GM12872 (cell line): ENCODE measurements at regions not wholly inside any gene's neighbourhood (a gene's known extent, or its start where the extent isn't known, plus 50 kb on each side); places are given as distances from the start of the nearest gene placed in this dataset.

Experiments
- CTCF ChIP-seq: IDR thresholded peaks from 3 replicates; pipeline ENCODE4 v1.5.1; 2011; ENCODE audit warnings: low read depth, mild to moderate bottlenecking, low read length, moderate library complexity; ENCODE audit not compliant: insufficient read depth

DNA sequence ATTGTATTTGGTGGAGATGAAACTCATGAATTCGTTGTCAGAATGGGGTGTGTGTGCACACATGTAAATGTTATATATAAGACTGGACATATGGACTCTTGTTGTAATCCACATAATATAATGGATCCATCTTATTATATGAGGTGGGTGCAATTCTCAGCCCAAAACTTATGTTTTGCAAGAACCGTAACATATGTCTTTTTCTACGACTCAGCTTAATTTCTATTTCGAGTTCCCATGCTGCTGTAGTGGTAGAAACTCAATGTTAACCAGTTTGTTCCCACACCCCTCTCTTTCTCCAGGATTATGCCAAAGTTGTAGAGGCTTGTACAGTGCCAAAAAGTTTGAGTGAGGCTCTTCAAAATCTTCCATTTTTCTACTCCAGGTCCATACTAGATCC, 112.5 kb upstream of the SPOPL start:
- no peak for TF ChIP-seq CTCF

DNA sequence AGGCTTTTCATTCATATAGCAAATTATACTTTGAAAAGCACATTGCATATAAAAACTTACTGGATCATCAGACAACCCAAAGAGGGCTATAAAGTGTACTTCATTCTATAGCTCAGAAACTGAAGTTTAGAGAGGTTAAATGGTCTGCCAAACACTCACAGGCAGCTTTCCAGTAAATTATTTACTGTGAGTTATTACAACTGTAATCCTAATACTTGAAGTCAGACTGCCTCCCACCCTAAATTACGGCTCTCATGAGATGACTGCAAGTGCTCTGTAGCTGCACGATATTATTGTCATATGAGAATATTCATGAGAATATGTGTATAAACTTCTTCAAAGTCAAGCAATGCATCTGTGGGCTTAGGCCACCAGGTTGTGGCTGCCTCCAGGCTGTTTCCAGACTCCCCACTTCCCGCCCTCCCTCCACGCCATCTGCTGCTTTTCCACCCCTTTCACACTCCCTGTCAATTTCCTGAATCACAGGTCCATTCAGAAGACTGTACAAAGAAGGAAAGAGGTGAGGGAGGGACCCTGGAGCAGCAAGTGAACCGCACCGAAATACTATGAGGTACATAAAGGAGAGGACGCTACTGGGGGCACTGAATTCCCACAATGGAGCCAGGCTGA, 111.1 kb upstream of the SPOPL start:
- TF ChIP-seq CTCF, result no peak

GRCh38 chr2:138391946-138392345, 109.6 kb upstream of the SPOPL start:
- no peak for TF ChIP-seq CTCF

DNA sequence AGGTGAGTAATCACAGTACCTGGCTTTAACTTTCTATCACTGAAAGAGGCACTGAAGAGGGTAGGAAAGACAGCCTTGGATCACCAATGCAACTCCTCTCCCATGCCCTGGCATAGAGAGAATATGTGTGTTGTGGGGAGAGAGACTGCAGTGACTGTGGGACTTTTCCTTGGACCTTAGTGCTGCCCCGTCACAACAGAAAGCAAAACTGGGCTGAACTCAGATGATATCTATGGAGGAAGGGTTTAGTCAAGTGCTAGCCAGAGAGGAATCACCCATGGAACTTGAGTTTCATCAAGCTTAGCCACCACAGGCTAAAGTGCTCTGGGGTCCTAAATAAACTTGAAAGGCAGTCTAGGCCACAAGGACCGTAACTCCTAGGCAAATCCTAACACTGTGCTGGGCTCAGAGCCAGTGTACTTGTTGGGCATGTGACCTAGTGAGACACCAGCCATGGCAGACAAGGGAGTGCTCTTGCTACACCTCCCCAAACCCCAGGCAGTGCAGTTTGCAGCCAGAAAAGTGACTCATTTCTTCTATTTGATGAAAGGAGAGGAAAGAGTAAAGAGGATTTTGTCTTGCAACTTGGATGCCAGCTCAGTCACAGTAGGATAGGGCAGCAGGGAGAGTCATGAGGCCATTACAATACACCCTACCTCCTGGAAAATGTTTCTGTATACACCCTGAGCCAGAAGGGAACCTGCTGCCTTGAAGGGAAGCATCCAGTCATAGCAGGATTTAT, 105.8 kb upstream of the SPOPL start:
- no peak for TF ChIP-seq CTCF

DNA sequence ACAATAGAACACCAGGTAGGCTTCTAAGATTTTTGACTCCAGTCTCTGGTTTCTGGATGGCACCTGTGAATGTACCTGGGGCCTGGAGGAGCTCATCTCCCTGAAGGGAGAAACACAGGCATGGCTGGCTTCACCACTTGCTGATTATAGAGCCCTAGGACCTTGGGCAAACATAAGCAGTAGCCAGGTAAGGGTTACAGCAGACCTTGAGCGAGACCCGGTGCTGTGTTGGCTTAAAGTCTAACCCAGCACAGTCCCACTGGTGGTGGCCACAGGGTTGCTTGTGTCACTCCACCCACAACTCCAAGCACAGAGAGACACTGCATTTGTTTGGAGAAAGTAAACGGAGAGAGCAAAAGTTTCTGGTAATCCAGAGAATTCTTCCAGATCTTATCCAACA, 104.7 kb upstream of the SPOPL start:
- no peak for TF ChIP-seq CTCF

GRCh38 chr2:138403431-138403927, 98.1 kb upstream of the SPOPL start:
- no peak for TF ChIP-seq CTCF

GRCh38 chr2:138414014-138414413, 87.6 kb upstream of the SPOPL start:
- TF ChIP-seq CTCF, result no peak
